SK-MEL-5 (cell line): ENCODE measurements at regions not wholly inside any gene's neighbourhood (a gene's known extent, or its start where the extent isn't known, plus 50 kb on each side); places are given as distances from the start of the nearest gene placed in this dataset.

Experiments
- DNase-seq: peaks from one replicate; pipeline ENCODE4 v3.0.0-alpha.2; 2016; ENCODE audit warnings: low read depth, low spot score
- in situ Hi-C: cut with HindIII; loops from 2 replicates; pipeline ENCODE4 v1.10.0; 2016; ENCODE audit warnings: low sequenced_read_pairs, high pct_unique_total_duplicates, low pct_unique_long_range_greater_than_20kb

GRCh38 chrX:109312757-109313156, 169.1 kb downstream of the GUCY2F start:
- in situ Hi-C loops: no loop called here
- DNase-seq: no peak

- no peak for DNase-seq
- in situ Hi-C loops: no loop called here
Observed at GRCh38 chrX:109310031-109310430, 171.9 kb downstream of the GUCY2F start.

- in situ Hi-C loops: no loop called here
- no peak for DNase-seq
Observed at GRCh38 chrX:109301177-109301576, 180.7 kb downstream of the GUCY2F start.

GRCh38 chrX:109300415-109300814, 181.5 kb downstream of the GUCY2F start:
- in situ Hi-C loops: no loop called here
- DNase-seq: no peak

- no peak for DNase-seq
- in situ Hi-C loops: no loop called here
Observed at GRCh38 chrX:109299091-109299490, 182.8 kb downstream of the GUCY2F start.

GRCh38 chrX:109294097-109294814, 187.6 kb downstream of the GUCY2F start:
- in situ Hi-C loops: no loop called here

GRCh38 chrX:109283870-109284269, 198.0 kb downstream of the GUCY2F start:
- in situ Hi-C loops: no loop called here
- no peak for DNase-seq

More at GRCh38 chrX:109294097-109294814, 187.6 kb downstream of the GUCY2F start:
- DNase-seq: no peak

GRCh38 chrX:109281483-109282275, 200.2 kb downstream of the GUCY2F start:
- in situ Hi-C loops: no loop called here

GRCh38 chrX:109274806-109275205, 207.1 kb downstream of the GUCY2F start:
- in situ Hi-C loops: no loop called here
- DNase-seq: no peak

More at GRCh38 chrX:109281483-109282275, 200.2 kb downstream of the GUCY2F start:
- DNase-seq: peak; percentile 18

- in situ Hi-C loops: no loop called here
- no peak for DNase-seq
Observed at GRCh38 chrX:109270580-109271484, 211.1 kb downstream of the GUCY2F start.

- in situ Hi-C loops: no loop called here
- DNase-seq: no peak
Observed at GRCh38 chrX:109268340-109268739, 213.5 kb downstream of the GUCY2F start.

GRCh38 chrX:109266034-109266433, 215.9 kb downstream of the GUCY2F start:
- DNase-seq: no peak

GRCh38 chrX:109264878-109265277, 217.0 kb downstream of the GUCY2F start:
- DNase-seq: no peak
- in situ Hi-C loops: no loop called here

More at GRCh38 chrX:109266034-109266433, 215.9 kb downstream of the GUCY2F start:
- in situ Hi-C loops: no loop called here

GRCh38 chrX:109261279-109261678, 220.6 kb downstream of the GUCY2F start:
- DNase-seq: no peak
- in situ Hi-C loops: no loop called here

- in situ Hi-C loops: no loop called here
- DNase-seq: no peak
Observed at GRCh38 chrX:109252789-109253188, 229.1 kb downstream of the GUCY2F start.

GRCh38 chrX:109218761-109219160, 263.1 kb downstream of the GUCY2F start:
- DNase-seq: no peak
- in situ Hi-C loops: no loop called here

GRCh38 chrX:109199726-109200125, 282.2 kb downstream of the GUCY2F start:
- DNase-seq: peak; percentile 35
- in situ Hi-C loops: no loop called here

- in situ Hi-C loops: no loop called here
- no peak for DNase-seq
Observed at GRCh38 chrX:109190542-109190941, 291.3 kb downstream of the GUCY2F start.
